Tibial artery (tissue), 4 donors: ENCODE measurements at regions not wholly inside any gene's neighbourhood (a gene's known extent, or its start where the extent isn't known, plus 50 kb on each side); places are given as distances from the start of the nearest gene placed in this dataset.

ENCODE experiments used
- DNase-seq, 2 donors: peaks; one replicate each; pipeline ENCODE4 v3.0.0-alpha.2; 2019
- H3K27ac ChIP-seq, 2 donors: fragments of 200-600 bp; sonication (generic) in 1 of 2; 1 replicate in 1 of 2; 2 replicates in 1 of 2; pipeline ENCODE4 v1.5.1; 2018 to 2019; ENCODE audit warnings: mild to moderate bottlenecking in 1 of 2
- H3K27me3 ChIP-seq, 2 donors: fragments of 200-600 bp; sonication (generic) in 1 of 2; one replicate each; pipeline versions ENCODE4 v1.5.1 to v1.6.0; 2016 to 2019
- H3K36me3 ChIP-seq, 3 donors: fragments of 200-600 bp; sonication (generic) in 2 of 3; one replicate each; pipeline ENCODE4 v1.5.1; 2016 to 2019; ENCODE audit warnings: mild to moderate bottlenecking in 2 of 3
- H3K4me1 ChIP-seq, 4 donors: fragments of 200-600 bp; sonication (generic) in 2 of 4; 1 replicate in 3 of 4; 2 replicates in 1 of 4; pipeline ENCODE4 v1.5.1; 2016 to 2019
- H3K4me3 ChIP-seq, 2 donors: fragments of 200-600 bp; sonication (generic) in 1 of 2; 1 replicate in 1 of 2; 2 replicates in 1 of 2; pipeline ENCODE4 v1.5.1; 2018 to 2019; ENCODE audit warnings: mild to moderate bottlenecking in 2 of 2
- H3K9me3 ChIP-seq, 3 donors: fragments of 200-600 bp; sonication (generic) in 1 of 3; one replicate each; pipeline ENCODE4 v1.5.1; 2016 to 2019
- intact Hi-C: fragments of 100-400 bp; cut with DNase I; formaldehyde crosslinking; loops from one replicate; pipeline ENCODE4 v1.15.0; 2023; ENCODE audit warnings: low total_unique reads
- TF ChIP-seq, protein P1 (sequence below), 2 experiments: fragments of 200-600 bp in 1 of 2; fragments of 450-650 bp in 1 of 2; IDR thresholded peaks; one replicate each; pipeline ENCODE4 v1.5.1; 2017 to 2019; ENCODE audit warnings: antibody characterized with exemption in 2 of 2, mild to moderate bottlenecking in 1 of 2, moderate library complexity in 1 of 2

- H3K4me1 ChIP-seq: no peaks in the 10 kb centered on the region
- H3K4me3 ChIP-seq: no peak overlapping the region
- H3K27me3 ChIP-seq: no peaks in the 10 kb centered on the region
- TF ChIP-seq, protein P1, sequence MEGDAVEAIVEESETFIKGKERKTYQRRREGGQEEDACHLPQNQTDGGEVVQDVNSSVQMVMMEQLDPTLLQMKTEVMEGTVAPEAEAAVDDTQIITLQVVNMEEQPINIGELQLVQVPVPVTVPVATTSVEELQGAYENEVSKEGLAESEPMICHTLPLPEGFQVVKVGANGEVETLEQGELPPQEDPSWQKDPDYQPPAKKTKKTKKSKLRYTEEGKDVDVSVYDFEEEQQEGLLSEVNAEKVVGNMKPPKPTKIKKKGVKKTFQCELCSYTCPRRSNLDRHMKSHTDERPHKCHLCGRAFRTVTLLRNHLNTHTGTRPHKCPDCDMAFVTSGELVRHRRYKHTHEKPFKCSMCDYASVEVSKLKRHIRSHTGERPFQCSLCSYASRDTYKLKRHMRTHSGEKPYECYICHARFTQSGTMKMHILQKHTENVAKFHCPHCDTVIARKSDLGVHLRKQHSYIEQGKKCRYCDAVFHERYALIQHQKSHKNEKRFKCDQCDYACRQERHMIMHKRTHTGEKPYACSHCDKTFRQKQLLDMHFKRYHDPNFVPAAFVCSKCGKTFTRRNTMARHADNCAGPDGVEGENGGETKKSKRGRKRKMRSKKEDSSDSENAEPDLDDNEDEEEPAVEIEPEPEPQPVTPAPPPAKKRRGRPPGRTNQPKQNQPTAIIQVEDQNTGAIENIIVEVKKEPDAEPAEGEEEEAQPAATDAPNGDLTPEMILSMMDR (IDR thresholded peaks at IDR 0.05): no peak
- no peak overlapping the region for H3K27ac ChIP-seq
- no peaks in the 10 kb centered on the region for H3K9me3 ChIP-seq
- DNase-seq: no peak
- H3K36me3 ChIP-seq: no peaks in the 10 kb centered on the region
- intact Hi-C loops: no loop called here
Observed at GRCh38 chr5:4080370-4080769, 484.7 kb downstream of the IRX1 start.

GRCh38 chr5:4081059-4081458 lies 485.4 kb downstream of the IRX1 start:
- DNase-seq: no peak
- H3K9me3 ChIP-seq: no peaks in the 10 kb centered on the region
- intact Hi-C loops: no loop called here
- no peaks in the 10 kb centered on the region for H3K4me1 ChIP-seq
- no peaks in the 10 kb centered on the region for H3K27me3 ChIP-seq
- no peaks in the 10 kb centered on the region for H3K36me3 ChIP-seq
- no peak overlapping the region for H3K27ac ChIP-seq
- TF ChIP-seq, protein P1 (IDR thresholded peaks at IDR 0.05): no peak
- H3K4me3 ChIP-seq: no peak overlapping the region

GRCh38 chr5:4081466-4081865 lies 485.8 kb downstream of the IRX1 start:
- TF ChIP-seq, protein P1 (IDR thresholded peaks at IDR 0.05): no peak
- H3K27ac ChIP-seq: no peak overlapping the region

DNA sequence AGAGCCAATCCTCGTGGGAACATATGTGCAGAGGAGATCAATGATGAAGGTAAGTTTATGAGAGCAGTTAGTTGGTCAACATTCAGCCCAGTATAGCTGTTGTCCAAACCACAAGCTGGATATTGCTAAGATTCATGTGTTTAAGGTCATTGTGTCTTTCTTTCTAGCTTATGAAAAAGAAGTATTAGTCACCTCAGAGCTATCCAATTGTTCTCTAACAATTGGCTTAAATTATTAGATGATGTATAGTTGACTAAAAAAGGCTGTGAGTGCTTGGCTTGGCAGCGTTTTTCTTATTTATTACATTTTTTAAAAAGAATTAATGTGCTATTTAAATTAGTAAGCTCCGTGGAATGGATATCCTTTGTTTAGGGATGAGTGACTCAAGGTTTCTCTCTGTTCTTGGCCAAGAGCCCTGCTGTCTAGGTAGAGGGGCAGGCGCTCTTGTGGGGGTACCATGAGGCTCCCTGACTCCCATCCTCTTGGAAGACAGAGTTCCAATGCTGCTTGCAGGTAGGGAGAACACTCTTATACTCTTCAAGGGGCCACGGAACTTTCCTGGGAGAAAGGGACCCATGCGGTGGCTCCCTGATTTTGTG lies 487.4 kb downstream of the IRX1 start:
- Histone ChIP-seq H3K9me3 (no peaks in the 10 kb centered on the region), H3K27me3 (no peaks in the 10 kb centered on the region), H3K4me3 (no peak overlapping the region), H3K4me1 (no peaks in the 10 kb centered on the region), H3K27ac (no peak overlapping the region), H3K36me3 (no peaks in the 10 kb centered on the region)
- DNase-seq: no peak
- intact Hi-C loops: no loop called here
- TF ChIP-seq, protein P1 (IDR thresholded peaks at IDR 0.05): no peak

More at GRCh38 chr5:4081466-4081865, 485.8 kb downstream of the IRX1 start:
- Histone ChIP-seq H3K9me3 (no peaks in the 10 kb centered on the region), H3K4me1 (no peaks in the 10 kb centered on the region), H3K27me3 (no peaks in the 10 kb centered on the region), H3K36me3 (no peaks in the 10 kb centered on the region), H3K4me3 (no peak overlapping the region)
- no peak for DNase-seq
- intact Hi-C loops: no loop called here

DNA sequence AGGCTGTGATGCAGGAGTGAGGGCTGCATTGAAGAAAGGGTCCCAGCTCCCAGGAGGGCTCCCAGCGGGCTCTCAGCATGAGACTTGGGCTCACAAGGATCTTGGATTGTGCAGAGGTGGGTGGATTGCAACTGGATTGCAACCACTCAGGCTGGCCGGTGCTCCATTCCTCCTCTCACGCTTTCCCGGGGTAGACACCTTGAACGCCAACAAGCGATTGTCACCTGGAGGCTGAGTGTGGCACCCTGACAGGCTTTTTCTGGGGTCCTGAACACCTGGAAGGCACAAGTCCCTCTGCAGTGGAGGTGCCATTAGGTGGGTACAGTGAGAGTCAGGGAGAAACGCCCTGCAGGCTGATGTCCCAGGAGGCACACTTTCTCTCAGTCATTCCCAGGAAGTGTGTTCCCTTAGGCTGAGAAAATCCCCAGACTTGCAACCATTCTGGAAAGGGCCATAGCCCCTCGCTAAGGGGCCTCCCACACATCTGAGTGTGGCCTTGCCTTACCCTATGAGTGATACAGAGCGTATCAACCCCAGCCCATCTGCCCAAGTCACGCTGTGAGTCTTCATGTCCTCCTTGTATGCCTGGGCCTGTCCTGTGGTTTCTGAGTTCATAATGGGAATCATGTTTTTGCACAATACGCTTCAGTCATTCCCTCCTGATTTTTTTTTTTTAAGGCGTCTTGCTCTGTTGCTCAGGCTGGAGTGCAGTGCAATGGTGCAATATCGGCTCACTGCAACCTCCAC lies 488.1 kb downstream of the IRX1 start:
- Histone ChIP-seq H3K4me1 (no peaks in the 10 kb centered on the region), H3K4me3 (no peak overlapping the region), H3K9me3 (no peaks in the 10 kb centered on the region), H3K27me3 (no peaks in the 10 kb centered on the region), H3K36me3 (no peaks in the 10 kb centered on the region), H3K27ac (no peak overlapping the region)
- DNase-seq: no peak
- TF ChIP-seq, protein P1 (IDR thresholded peaks at IDR 0.05): no peak
- intact Hi-C loops: no loop called here
